Neural progenitor cell (in vitro differentiated cells): ENCODE measurements at regions not wholly inside any gene's neighbourhood (a gene's known extent, or its start where the extent isn't known, plus 50 kb on each side); places are given as distances from the start of the nearest gene placed in this dataset.
"Not testable (repeated sequence)": the region's sequence is repeated elsewhere in the genome, so short reads cannot be mapped to it uniquely, and the experiment has no call there.

Source experiments
- DNase-seq: peaks from one replicate; pipeline ENCODE4 v3.0.0-alpha.2; 2016; ENCODE audit warnings: low spot score
- H2AFZ ChIP-seq: fragments of 200-600 bp; sonication (generic); replicated peaks from 2 replicates; pipeline ENCODE4 v1.6.1; 2016; ENCODE audit warnings: antibody characterized with exemption
- H3F3A ChIP-seq: fragments of 200-600 bp; sonication (generic); 2 replicates; pipeline ENCODE4 v1.6.1; 2016; ENCODE audit warnings: antibody characterized with exemption, low read depth
- H3K27ac ChIP-seq: fragments of 200-600 bp; sonication (generic); 2 replicates; pipeline ENCODE4 v1.5.1; 2016; ENCODE audit warnings: mild to moderate bottlenecking
- H3K27me3 ChIP-seq: fragments of 200-600 bp; sonication (generic); 2 replicates; pipeline ENCODE4 v1.6.1; 2016; ENCODE audit warnings: mild to moderate bottlenecking, moderate library complexity
- H3K36me3 ChIP-seq: fragments of 200-600 bp; sonication (generic); 2 replicates; pipeline ENCODE4 v1.5.1; 2016
- H3K4me1 ChIP-seq: fragments of 200-600 bp; sonication (generic); 2 replicates; pipeline ENCODE4 v1.6.1; 2016; ENCODE audit warnings: mixed run types
- H3K4me2 ChIP-seq: fragments of 200-600 bp; sonication (generic); 2 replicates; pipeline ENCODE4 v1.6.1; 2016
- H3K4me3 ChIP-seq: fragments of 200-600 bp; sonication (generic); 2 replicates; pipeline ENCODE4 v1.5.1; 2016
- H3K79me2 ChIP-seq: fragments of 200-600 bp; sonication (generic); 2 replicates; pipeline ENCODE4 v1.6.1; 2016; ENCODE audit warnings: low read depth
- H3K9ac ChIP-seq: fragments of 200-600 bp; sonication (generic); 2 replicates; pipeline ENCODE4 v1.6.1; 2016
- H3K9me3 ChIP-seq: fragments of 200-600 bp; sonication (generic); 2 replicates; pipeline ENCODE4 v1.5.1; 2016; ENCODE audit warnings: low read depth
- H4K20me1 ChIP-seq: fragments of 200-600 bp; sonication (generic); 2 replicates; pipeline ENCODE4 v1.6.1; 2016; ENCODE audit warnings: low read depth
- H3K27ac Mint-ChIP-seq: 3 replicates; pipeline ENCODE4 v1.8.0; 2021; ENCODE audit warnings: mixed read lengths
- H3K27me3 Mint-ChIP-seq: 2 replicates; pipeline ENCODE4 v1.8.0; 2022; ENCODE audit warnings: low read depth, mild to moderate bottlenecking, inconsistent platforms, moderate library complexity, mixed read lengths; ENCODE audit not compliant: insufficient read depth
- H3K36me3 Mint-ChIP-seq: 3 replicates; pipeline ENCODE4 v1.8.0; 2021; ENCODE audit warnings: mixed read lengths
- H3K4me1 Mint-ChIP-seq: 3 replicates; pipeline ENCODE4 v1.8.0; 2021; ENCODE audit warnings: mixed read lengths
- H3K4me3 Mint-ChIP-seq: 3 replicates; pipeline ENCODE4 v1.8.0; 2021; ENCODE audit warnings: mild to moderate bottlenecking, moderate library complexity, mixed read lengths
- H3K9me3 Mint-ChIP-seq: 3 replicates; pipeline ENCODE4 v1.8.0; 2020; ENCODE audit warnings: mixed read lengths
- CTCF ChIP-seq: fragments of 200-600 bp; sonication (generic); IDR thresholded peaks from 2 replicates; pipeline ENCODE4 v1.5.1; 2017; ENCODE audit warnings: antibody characterized with exemption, mild to moderate bottlenecking
- EZH2 ChIP-seq: fragments of 200-600 bp; sonication (generic); IDR thresholded peaks from 2 replicates; pipeline ENCODE4 v1.6.1; 2017; ENCODE audit warnings: antibody characterized with exemption, mild to moderate bottlenecking, moderate library complexity
- EZH2phosphoT487 ChIP-seq: fragments of 200-600 bp; sonication (generic); IDR thresholded peaks from 2 replicates; pipeline ENCODE4 v1.6.1; 2017; ENCODE audit warnings: antibody characterized with exemption

DNA sequence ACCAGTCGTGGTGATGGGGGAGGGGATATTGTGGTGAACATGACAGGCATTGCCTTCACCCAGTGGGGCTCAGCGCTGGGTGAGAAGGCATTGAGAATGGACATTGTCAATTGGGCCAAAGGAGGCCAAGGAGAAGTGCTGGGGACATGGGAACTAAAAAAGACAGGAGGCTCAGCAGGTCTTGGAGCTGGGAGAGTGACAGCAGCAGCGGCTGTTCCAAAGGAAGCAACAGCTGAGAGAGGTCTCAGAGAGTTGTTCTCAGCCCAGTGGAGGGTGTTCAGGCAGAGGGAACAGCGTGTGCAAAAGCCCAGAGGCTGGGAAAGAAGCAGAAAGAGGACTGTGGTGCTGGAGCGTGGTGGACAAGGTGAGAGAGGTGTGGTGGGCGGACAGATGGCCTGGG is 56.6 kb upstream of the ASNS start:
- not testable (repeated sequence) for H3K9me3 ChIP-seq, H3K36me3 Mint-ChIP-seq, H4K20me1 ChIP-seq, H3K9ac ChIP-seq, H3K9me3 Mint-ChIP-seq, H2AFZ ChIP-seq, H3K27me3 Mint-ChIP-seq, H3K36me3 ChIP-seq, H3K27ac Mint-ChIP-seq, H3K4me1 ChIP-seq, DNase-seq, H3K4me3 ChIP-seq, H3K4me2 ChIP-seq, H3F3A ChIP-seq, H3K4me1 Mint-ChIP-seq, H3K27ac ChIP-seq, H3K79me2 ChIP-seq
- H3K4me3 Mint-ChIP-seq = peak overlapping the region; percentile 79
- peaks cover 18% of the 10 kb centered on the region for H3K27me3 ChIP-seq

DNA sequence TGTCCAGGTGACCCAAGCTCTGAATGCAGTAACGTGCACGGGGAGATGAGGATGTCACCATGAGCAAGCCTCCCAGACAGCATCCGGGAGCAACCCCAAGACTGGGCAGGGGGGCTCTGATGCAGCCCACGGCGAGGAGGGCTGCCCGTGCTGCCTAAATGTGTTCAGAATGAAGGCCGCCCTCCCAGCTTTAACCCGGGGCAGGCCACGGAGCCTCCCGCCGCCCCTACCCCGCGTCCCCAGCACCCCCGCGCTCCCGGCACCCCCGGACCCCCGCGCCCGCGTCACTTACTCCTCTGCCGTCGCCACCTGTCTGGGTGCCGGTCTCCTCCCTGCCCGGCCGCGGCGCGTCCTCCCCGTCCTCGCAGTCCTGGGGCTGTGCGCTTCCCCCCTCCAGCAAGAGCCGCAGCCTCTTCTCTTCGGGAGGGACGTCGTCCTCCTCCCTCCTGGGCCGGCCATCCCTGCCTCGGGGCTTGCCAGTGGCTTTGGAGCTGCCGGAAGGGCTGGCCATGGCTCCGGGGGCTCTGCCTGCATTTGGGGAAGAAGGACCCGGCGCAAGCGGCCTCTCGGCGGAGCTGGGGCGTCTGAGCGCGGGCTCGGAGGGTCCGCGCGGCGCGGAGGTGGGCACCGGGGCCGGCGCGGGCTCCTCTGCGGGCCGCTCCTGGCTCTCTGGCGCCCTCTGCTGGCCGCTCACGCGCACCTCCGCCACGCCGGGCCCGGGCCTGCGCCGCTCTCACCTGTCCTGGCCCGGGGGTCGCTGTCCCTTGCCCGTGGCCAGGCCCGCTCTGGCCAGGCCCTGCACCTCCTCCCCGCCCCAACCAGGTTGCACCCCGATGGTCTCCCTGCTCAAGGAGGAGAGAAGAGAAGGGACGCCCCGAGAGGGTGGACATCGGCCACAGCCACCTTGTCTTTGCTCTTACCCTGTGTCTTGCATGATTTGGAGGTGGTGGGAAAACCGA is 55.9 kb upstream of the ASNS start:
- not testable (repeated sequence) for H4K20me1 ChIP-seq, H3K79me2 ChIP-seq
- H3K4me2 ChIP-seq = peak overlapping the region; percentile 94

More for the DNA sequence above, 55.9 kb upstream of the ASNS start:
- H3K9me3 Mint-ChIP-seq, H3K27me3 Mint-ChIP-seq, H3K36me3 ChIP-seq, H3K36me3 Mint-ChIP-seq, H3K4me1 ChIP-seq, H3K27ac Mint-ChIP-seq, H3K9me3 ChIP-seq, H3K27ac ChIP-seq, H3F3A ChIP-seq, H3K9ac ChIP-seq, H3K4me1 Mint-ChIP-seq: not testable (repeated sequence)
- Histone ChIP-seq H2AFZ (peak overlapping the region; percentile 99), H3K4me3 (peak overlapping the region; percentile 63), H3K27me3 (peaks cover 18% of the 10 kb centered on the region)
- TF ChIP-seq EZH2 (peak; percentile 59), CTCF (peak; percentile 70), EZH2phosphoT487 (peak; percentile 24)
- peak overlapping the region; percentile 81 for H3K4me3 Mint-ChIP-seq
- peak; percentile 88 for DNase-seq
